Gastroesophageal sphincter (tissue), 4 donors: ENCODE measurements at regions not wholly inside any gene's neighbourhood (a gene's known extent, or its start where the extent isn't known, plus 50 kb on each side); places are given as distances from the start of the nearest gene placed in this dataset.

Source experiments
- ATAC-seq: fragments of 150-250 bp; one replicate; pipeline ENCODE4 v1.9.1; 2016; ENCODE audit warnings: mild to moderate bottlenecking, moderate library complexity
- H3K27ac ChIP-seq, 4 donors: fragments of 200-600 bp; sonication (generic) in 3 of 4; 1 replicate in 3 of 4; 2 replicates in 1 of 4; pipeline ENCODE4 v1.5.1; 2016 to 2019
- H3K27me3 ChIP-seq: fragments of 200-600 bp; sonication (generic); one replicate; pipeline ENCODE4 v1.5.1; 2019
- H3K36me3 ChIP-seq, 2 donors: fragments of 200-600 bp; sonication (generic); one replicate each; pipeline ENCODE4 v1.5.1; 2019; ENCODE audit warnings: control low read depth in 1 of 2
- H3K4me1 ChIP-seq, 3 donors: fragments of 200-600 bp; sonication (generic); 1 replicate in 2 of 3; 2 replicates in 1 of 3; pipeline ENCODE4 v1.5.1; 2016 to 2019; ENCODE audit warnings: control low read depth in 2 of 3
- H3K4me3 ChIP-seq, 2 donors: fragments of 200-600 bp; sonication (generic); one replicate each; pipeline ENCODE4 v1.5.1; 2019; ENCODE audit warnings: mild to moderate bottlenecking in 1 of 2, moderate library complexity in 1 of 2
- H3K9me3 ChIP-seq, 3 donors: fragments of 200-600 bp; sonication (generic); one replicate each; pipeline ENCODE4 v1.5.1; 2017 to 2019; ENCODE audit warnings: control low read depth in 2 of 3
- CTCF ChIP-seq, 4 experiments: fragments of 200-600 bp in 2 of 4; fragments of 450-650 bp in 2 of 4; sonication (generic) in 1 of 4; IDR thresholded peaks; one replicate each; pipeline ENCODE4 v1.5.1; 2017 to 2019; ENCODE audit warnings: antibody characterized with exemption in 4 of 4, mild to moderate bottlenecking in 2 of 4, moderate library complexity in 2 of 4
- EP300 ChIP-seq: sonication (generic); formaldehyde crosslinking; IDR thresholded peaks from one replicate; pipeline ENCODE4 v1.6.1; 2017; ENCODE audit warnings: antibody characterized with exemption, mild to moderate bottlenecking
- POLR2A ChIP-seq, 2 donors: fragments of 450-650 bp; IDR thresholded peaks; one replicate each; pipeline ENCODE4 v1.6.1; 2017; ENCODE audit warnings: antibody characterized with exemption in 2 of 2, mild to moderate bottlenecking in 2 of 2, moderate library complexity in 1 of 2
- POLR2AphosphoS5 ChIP-seq: sonication (generic); formaldehyde crosslinking; IDR thresholded peaks from one replicate; pipeline ENCODE4 v1.6.1; 2017; ENCODE audit warnings: antibody characterized with exemption
- WGBS, 2 donors: methylation state at CpG; one replicate each; pipeline ENCODE4 v1.1.5; 2018; ENCODE audit warnings: low coverage in 1 of 2; 5-methylcytosine and 5-hydroxymethylcytosine counted together

- 33 to 46% methylated on average over 2 of the region's 2 CpGs for WGBS, 2 donors
- H3K36me3 ChIP-seq = no peaks in the 10 kb centered on the region
- H3K4me3 ChIP-seq = no peak overlapping the region
- peaks cover 0 to 7% (median 0%) of the 10 kb centered on the region in 3 donors for H3K4me1 ChIP-seq
- no peak for TF ChIP-seq CTCF (IDR thresholded peaks at IDR 0.05)
- no peak for TF ChIP-seq POLR2AphosphoS5
- no peak for TF ChIP-seq EP300
- TF ChIP-seq POLR2A (IDR thresholded peaks at IDR 0.05) = no peak
- H3K27me3 ChIP-seq = no peaks in the 10 kb centered on the region
- ATAC-seq = no peak
- H3K27ac ChIP-seq = peak overlapping the region in 1 of 4 donors; percentile 17
- no peaks in the 10 kb centered on the region for H3K9me3 ChIP-seq
Observed at GRCh38 chr7:46174196-46174580, 253.1 kb upstream of the IGFBP3 start.

- no peak for TF ChIP-seq POLR2AphosphoS5
- no peak for TF ChIP-seq POLR2A (IDR thresholded peaks at IDR 0.05)
- no peak for TF ChIP-seq CTCF (IDR thresholded peaks at IDR 0.05)
- no peak for TF ChIP-seq EP300
- ATAC-seq = no peak
- no peaks in the 10 kb centered on the region for H3K36me3 ChIP-seq
- H3K4me3 ChIP-seq = no peak overlapping the region
- peaks cover 0 to 4% (median 0%) of the 10 kb centered on the region in 3 donors for H3K4me1 ChIP-seq
- 52% methylated on average over 6 to 10 of the region's 14 CpGs for WGBS, 2 donors
- no peaks in the 10 kb centered on the region for H3K27me3 ChIP-seq
- H3K9me3 ChIP-seq = no peaks in the 10 kb centered on the region
- H3K27ac ChIP-seq = peak overlapping the region in 1 of 4 donors; percentile 17
Observed at GRCh38 chr7:46173476-46174195, 252.6 kb upstream of the IGFBP3 start.

- Histone ChIP-seq H3K4me3 (no peak overlapping the region), H3K27me3 (no peaks in the 10 kb centered on the region), H3K9me3 (no peaks in the 10 kb centered on the region), H3K4me1 (no peaks in the 10 kb centered on the region), H3K27ac (no peak overlapping the region), H3K36me3 (no peaks in the 10 kb centered on the region)
- no peak for ATAC-seq
- TF ChIP-seq POLR2A (IDR thresholded peaks at IDR 0.05) = no peak
- TF ChIP-seq EP300 = no peak
- TF ChIP-seq CTCF (IDR thresholded peaks at IDR 0.05) = no peak
- no peak for TF ChIP-seq POLR2AphosphoS5
- WGBS, 2 donors = 50% methylated on average over 1 of the region's 1 CpG; no CpG with 5 or more reads in 1 of the 2 donors
Observed at GRCh38 chr7:46170792-46171191, 249.7 kb upstream of the IGFBP3 start.

- Histone ChIP-seq H3K9me3 (no peaks in the 10 kb centered on the region), H3K36me3 (no peaks in the 10 kb centered on the region), H3K4me1 (no peaks in the 10 kb centered on the region), H3K4me3 (no peak overlapping the region), H3K27ac (no peak overlapping the region), H3K27me3 (no peaks in the 10 kb centered on the region)
- WGBS, 2 donors = 70 to 75% methylated on average over 2 to 5 of the region's 6 CpGs
- ATAC-seq = no peak
- TF ChIP-seq POLR2A (IDR thresholded peaks at IDR 0.05) (no peak), POLR2AphosphoS5 (no peak), CTCF (IDR thresholded peaks at IDR 0.05) (no peak), EP300 (no peak)
Observed at GRCh38 chr7:46170021-46170420, 248.9 kb upstream of the IGFBP3 start.

- TF ChIP-seq CTCF (IDR thresholded peaks at IDR 0.05) (no peak), POLR2AphosphoS5 (no peak), EP300 (no peak)
- no peaks in the 10 kb centered on the region for H3K4me1 ChIP-seq
- no peaks in the 10 kb centered on the region for H3K36me3 ChIP-seq
- no peak overlapping the region for H3K27ac ChIP-seq
- no peaks in the 10 kb centered on the region for H3K27me3 ChIP-seq
- H3K9me3 ChIP-seq = no peaks in the 10 kb centered on the region
- H3K4me3 ChIP-seq = no peak overlapping the region
- 67 to 88% methylated on average over 1 of the region's 1 CpG for WGBS, 2 donors
- no peak for ATAC-seq
Observed at GRCh38 chr7:46169384-46169755, 248.3 kb upstream of the IGFBP3 start.
